ENCODE measurements at regions not wholly inside any gene's neighbourhood (a gene's known extent, or its start where the extent isn't known, plus 50 kb on each side); places are given as distances from the start of the nearest gene placed in this dataset.

- Histone ChIP-seq H3K27ac (ENCODE audit: low read depth, low read length) (no peak overlapping the region), H3K4me2 (ENCODE audit: low read length) (no peak overlapping the region), H3K9me2 (replicated peaks; ENCODE audit: control insufficient read depth, low read length) (no peaks in the 10 kb centered on the region), H3K36me3 (ENCODE audit: control insufficient read depth, low read length) (no peaks in the 10 kb centered on the region), H3K4me3 (ENCODE audit: low read length) (no peak overlapping the region), H4K20me1 (ENCODE audit: control insufficient read depth, insufficient read depth, low read depth, low read length) (no peaks in the 10 kb centered on the region), H3K27me3 (ENCODE audit: control insufficient read depth, low read length) (no peaks in the 10 kb centered on the region), H3K4me1 (ENCODE audit: control insufficient read depth, low read length) (no peaks in the 10 kb centered on the region), H3K9me3 (ENCODE audit: control insufficient read depth, insufficient read depth, low read length) (no peaks in the 10 kb centered on the region), H3K79me2 (ENCODE audit: control insufficient read depth, low read length) (no peaks in the 10 kb centered on the region), H3F3A (ENCODE audit: control insufficient read depth, insufficient read depth) (no peaks in the 10 kb centered on the region)
- TF ChIP-seq CTCF (IDR thresholded peaks at IDR 0.05; ENCODE audit: low read depth, low read length, poor library complexity, severe bottlenecking): no peak
- TF ChIP-seq EZH2phosphoT487 (IDR thresholded peaks at IDR 0.05; ENCODE audit: borderline replicate concordance, low read length): no peak
Observed at GRCh38 chr9:120210274-120210673, 369.7 kb downstream of the CDK5RAP2 start.

- no peaks in the 10 kb centered on the region for H3K9me2 ChIP-seq (replicated peaks; ENCODE audit: control insufficient read depth, low read length)
- no peaks in the 10 kb centered on the region for H3K27me3 ChIP-seq (ENCODE audit: control insufficient read depth, low read length)
- H4K20me1 ChIP-seq (ENCODE audit: control insufficient read depth, insufficient read depth, low read depth, low read length): no peaks in the 10 kb centered on the region
- no peaks in the 10 kb centered on the region for H3K36me3 ChIP-seq (ENCODE audit: control insufficient read depth, low read length)
- H3K4me2 ChIP-seq (ENCODE audit: low read length): no peak overlapping the region
- no peaks in the 10 kb centered on the region for H3K9me3 ChIP-seq (ENCODE audit: control insufficient read depth, insufficient read depth, low read length)
- no peaks in the 10 kb centered on the region for H3F3A ChIP-seq (ENCODE audit: control insufficient read depth, insufficient read depth)
- no peak for TF ChIP-seq EZH2phosphoT487 (IDR thresholded peaks at IDR 0.05; ENCODE audit: borderline replicate concordance, low read length)
- TF ChIP-seq CTCF (IDR thresholded peaks at IDR 0.05; ENCODE audit: low read depth, low read length, poor library complexity, severe bottlenecking): no peak
- no peak overlapping the region for H3K4me3 ChIP-seq (ENCODE audit: low read length)
- no peaks in the 10 kb centered on the region for H3K79me2 ChIP-seq (ENCODE audit: control insufficient read depth, low read length)
- H3K27ac ChIP-seq (ENCODE audit: low read depth, low read length): no peak overlapping the region
- no peaks in the 10 kb centered on the region for H3K4me1 ChIP-seq (ENCODE audit: control insufficient read depth, low read length)
Observed at GRCh38 chr9:120202856-120203654, 376.9 kb downstream of the CDK5RAP2 start.

- Histone ChIP-seq H3K4me2 (ENCODE audit: low read length) (no peak overlapping the region), H3K9me2 (replicated peaks; ENCODE audit: control insufficient read depth, low read length) (no peaks in the 10 kb centered on the region), H3K27ac (ENCODE audit: low read depth, low read length) (no peak overlapping the region), H3K4me3 (ENCODE audit: low read length) (no peak overlapping the region), H3F3A (ENCODE audit: control insufficient read depth, insufficient read depth) (no peaks in the 10 kb centered on the region), H4K20me1 (ENCODE audit: control insufficient read depth, insufficient read depth, low read depth, low read length) (no peaks in the 10 kb centered on the region), H3K4me1 (ENCODE audit: control insufficient read depth, low read length) (no peaks in the 10 kb centered on the region), H3K9me3 (ENCODE audit: control insufficient read depth, insufficient read depth, low read length) (no peaks in the 10 kb centered on the region), H3K36me3 (ENCODE audit: control insufficient read depth, low read length) (no peaks in the 10 kb centered on the region), H3K27me3 (ENCODE audit: control insufficient read depth, low read length) (no peaks in the 10 kb centered on the region), H3K79me2 (ENCODE audit: control insufficient read depth, low read length) (no peaks in the 10 kb centered on the region)
- TF ChIP-seq EZH2phosphoT487 (IDR thresholded peaks at IDR 0.05; ENCODE audit: borderline replicate concordance, low read length) (no peak), CTCF (IDR thresholded peaks at IDR 0.05; ENCODE audit: low read depth, low read length, poor library complexity, severe bottlenecking) (no peak)
Observed at GRCh38 chr9:120198027-120198426, 381.9 kb downstream of the CDK5RAP2 start.

All from DOHH2 (cell line).